Neural crest cell (in vitro differentiated cells): ENCODE measurements at regions not wholly inside any gene's neighbourhood (a gene's known extent, or its start where the extent isn't known, plus 50 kb on each side); places are given as distances from the start of the nearest gene placed in this dataset.

Experiments
- DNase-seq: peaks from one replicate; pipeline ENCODE4 v3.0.0; 2021; ENCODE audit warnings: low read depth, mixed read lengths, low spot score
- H3K27ac Mint-ChIP-seq: one replicate; pipeline ENCODE4 v1.8.0; 2021; ENCODE audit warnings: mild to moderate bottlenecking, mixed read lengths; ENCODE audit not compliant: unreplicated experiment
- H3K27me3 Mint-ChIP-seq: 2 replicates; pipeline ENCODE4 v1.8.0; 2021; ENCODE audit warnings: low read depth, mild to moderate bottlenecking, mixed read lengths
- H3K36me3 Mint-ChIP-seq: 2 replicates; pipeline ENCODE4 v1.8.0; 2021; ENCODE audit warnings: low read depth, mild to moderate bottlenecking, mixed read lengths
- H3K4me1 Mint-ChIP-seq: 2 replicates; pipeline ENCODE4 v1.8.0; 2021; ENCODE audit warnings: mixed read lengths
- H3K4me3 Mint-ChIP-seq: one replicate; pipeline ENCODE4 v1.8.0; 2021; ENCODE audit warnings: mild to moderate bottlenecking, mixed read lengths
- H3K9me3 Mint-ChIP-seq: 2 replicates; pipeline ENCODE4 v1.8.0; 2021; ENCODE audit warnings: mixed read lengths
- TF ChIP-seq, protein P1 (sequence below): fragments of 200-600 bp; sonication (generic); conservative IDR thresholded peaks from 2 replicates; pipeline ENCODE4 v1.5.0; 2021; ENCODE audit warnings: antibody characterized with exemption, mild to moderate bottlenecking

DNA sequence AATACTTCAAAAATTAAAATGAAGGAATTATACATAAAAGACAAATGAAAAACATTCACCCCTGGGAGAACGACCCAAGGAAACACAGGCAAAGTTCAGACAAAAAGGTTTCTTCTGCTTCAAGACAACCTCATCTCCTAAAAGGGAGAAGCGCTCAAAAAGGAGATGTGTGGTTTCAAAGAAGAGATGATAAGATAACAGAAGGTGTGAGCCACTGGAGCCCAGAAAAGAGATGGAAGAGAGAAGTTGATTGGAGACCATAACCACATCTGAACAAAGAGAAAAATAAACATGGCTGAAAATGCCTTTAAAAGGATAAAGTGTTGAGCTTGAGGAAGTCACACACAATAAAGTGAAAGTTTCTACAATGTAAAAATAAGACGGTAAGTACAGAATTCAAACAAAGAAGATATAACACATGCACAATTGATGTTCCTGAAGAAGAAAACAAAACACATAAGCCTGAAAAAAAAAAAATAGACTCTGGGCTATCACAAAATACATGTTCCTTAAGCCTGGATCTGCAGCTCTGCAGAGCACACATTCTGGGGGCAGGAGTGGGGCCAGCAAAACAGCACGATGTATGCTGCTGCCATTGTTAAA, 51.6 kb upstream of the C14orf180 start:
- TF ChIP-seq, protein P1, sequence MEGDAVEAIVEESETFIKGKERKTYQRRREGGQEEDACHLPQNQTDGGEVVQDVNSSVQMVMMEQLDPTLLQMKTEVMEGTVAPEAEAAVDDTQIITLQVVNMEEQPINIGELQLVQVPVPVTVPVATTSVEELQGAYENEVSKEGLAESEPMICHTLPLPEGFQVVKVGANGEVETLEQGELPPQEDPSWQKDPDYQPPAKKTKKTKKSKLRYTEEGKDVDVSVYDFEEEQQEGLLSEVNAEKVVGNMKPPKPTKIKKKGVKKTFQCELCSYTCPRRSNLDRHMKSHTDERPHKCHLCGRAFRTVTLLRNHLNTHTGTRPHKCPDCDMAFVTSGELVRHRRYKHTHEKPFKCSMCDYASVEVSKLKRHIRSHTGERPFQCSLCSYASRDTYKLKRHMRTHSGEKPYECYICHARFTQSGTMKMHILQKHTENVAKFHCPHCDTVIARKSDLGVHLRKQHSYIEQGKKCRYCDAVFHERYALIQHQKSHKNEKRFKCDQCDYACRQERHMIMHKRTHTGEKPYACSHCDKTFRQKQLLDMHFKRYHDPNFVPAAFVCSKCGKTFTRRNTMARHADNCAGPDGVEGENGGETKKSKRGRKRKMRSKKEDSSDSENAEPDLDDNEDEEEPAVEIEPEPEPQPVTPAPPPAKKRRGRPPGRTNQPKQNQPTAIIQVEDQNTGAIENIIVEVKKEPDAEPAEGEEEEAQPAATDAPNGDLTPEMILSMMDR, result no peak
- no peak overlapping the region for H3K4me3 Mint-ChIP-seq
- peaks cover 15% of the 10 kb centered on the region for H3K36me3 Mint-ChIP-seq
- H3K4me1 Mint-ChIP-seq, result no peaks in the 10 kb centered on the region
- peaks cover 22% of the 10 kb centered on the region for H3K9me3 Mint-ChIP-seq
- peaks cover 22% of the 10 kb centered on the region for H3K27me3 Mint-ChIP-seq
- no peak overlapping the region for H3K27ac Mint-ChIP-seq
- no peak for DNase-seq

DNA sequence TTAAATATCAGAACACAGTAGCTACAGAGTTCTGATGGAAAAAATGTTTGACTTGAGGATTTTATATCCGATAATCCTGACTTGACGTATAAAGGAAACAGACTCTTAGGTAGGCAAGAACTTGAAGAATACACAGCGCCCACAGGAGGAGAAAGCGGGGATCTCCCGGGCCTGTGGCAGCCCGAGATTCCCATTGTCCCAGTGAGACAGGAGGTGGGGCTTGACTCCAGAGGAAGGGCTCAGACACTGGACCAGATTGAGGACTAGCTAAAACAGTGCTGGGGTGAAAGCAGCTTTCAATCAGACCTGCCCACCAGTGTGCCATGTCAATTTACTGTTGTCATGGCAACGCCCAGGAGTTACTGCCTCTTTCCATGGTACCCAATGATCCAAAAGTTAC, 51.1 kb upstream of the C14orf180 start:
- Mint-ChIP-seq H3K9me3 (peaks cover 22% of the 10 kb centered on the region), H3K27ac (no peak overlapping the region), H3K36me3 (peaks cover 15% of the 10 kb centered on the region), H3K27me3 (peaks cover 22% of the 10 kb centered on the region), H3K4me3 (no peak overlapping the region), H3K4me1 (no peaks in the 10 kb centered on the region)
- no peak for DNase-seq
- TF ChIP-seq, protein P1, result no peak
